Brain microvascular endothelial cell (primary cell): ENCODE measurements at regions not wholly inside any gene's neighbourhood (a gene's known extent, or its start where the extent isn't known, plus 50 kb on each side); places are given as distances from the start of the nearest gene placed in this dataset.

ENCODE experiments used
- DNase-seq: peaks from one replicate; pipeline ENCODE4 v3.0.0-alpha.2; 2020
- H3K27ac ChIP-seq: fragments of 250-450 bp; sonication (Bioruptor Pico); 2 replicates; pipeline ENCODE4 v1.5.1; 2020; ENCODE audit warnings: mild to moderate bottlenecking, moderate library complexity
- H3K27me3 ChIP-seq: fragments of 250-450 bp; sonication (Bioruptor Pico); replicated peaks from 2 replicates; pipeline ENCODE4 v1.5.1; 2020; ENCODE audit warnings: mild to moderate bottlenecking
- H3K36me3 ChIP-seq: fragments of 250-450 bp; sonication (Bioruptor Pico); replicated peaks from 2 replicates; pipeline ENCODE4 v1.5.1; 2020; ENCODE audit warnings: mild to moderate bottlenecking
- H3K4me3 ChIP-seq: 2 replicates; pipeline ENCODE4 v1.5.1; 2011; ENCODE audit warnings: low read depth, mild to moderate bottlenecking, control low read depth, low read length, moderate library complexity
- CTCF ChIP-seq: IDR thresholded peaks from 2 replicates; pipeline ENCODE4 v1.5.1; 2011; ENCODE audit warnings: low read depth, mild to moderate bottlenecking, moderate library complexity, low read length, control low read depth, inconsistent platforms; ENCODE audit errors: missing control alignments
- in situ Hi-C: cut with HindIII; loops from 2 replicates; pipeline ENCODE4 v1.10.0; 2017; ENCODE audit warnings: low sequenced_read_pairs, low pct_ligation_motif_present

- H3K27me3 ChIP-seq, result peaks cover 1% of the 10 kb centered on the region
- H3K4me3 ChIP-seq, result no peak overlapping the region
- no peaks in the 10 kb centered on the region for H3K36me3 ChIP-seq
- in situ Hi-C loops, result no loop called here
- no peak overlapping the region for H3K27ac ChIP-seq
- TF ChIP-seq CTCF, result no peak
- no peak for DNase-seq
Observed at GRCh38 chr7:106521541-106521940, 139.4 kb downstream of the CCDC71L start.

DNA sequence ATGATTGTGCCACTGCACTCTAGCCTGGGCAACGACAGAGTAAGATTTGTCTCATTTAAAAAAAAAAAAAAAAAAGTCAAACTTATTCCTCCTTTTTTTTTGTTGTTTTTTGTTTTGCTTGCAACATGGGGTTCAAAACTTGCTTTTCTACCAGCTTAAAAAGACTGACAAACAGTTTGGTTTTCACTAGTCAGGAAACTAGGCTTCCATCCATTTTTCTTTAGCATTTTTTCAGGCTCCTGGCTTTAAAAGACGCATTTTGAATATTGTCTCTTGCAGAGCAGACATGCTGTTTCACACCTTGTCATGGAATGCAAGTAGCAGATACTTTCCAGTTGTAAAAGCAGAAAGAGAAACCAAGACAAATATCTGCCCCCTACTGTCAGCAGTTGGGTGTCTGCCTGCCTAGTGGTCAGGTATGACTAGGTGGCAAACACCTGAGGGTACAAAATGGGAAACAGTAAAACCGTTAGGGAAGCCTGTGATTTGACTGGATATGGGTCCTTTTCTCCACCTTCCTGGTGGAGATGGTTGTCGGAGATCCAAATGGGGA lies 139.9 kb downstream of the CCDC71L start:
- Histone ChIP-seq H3K27me3 (peaks cover 1% of the 10 kb centered on the region), H3K4me3 (no peak overlapping the region), H3K36me3 (no peaks in the 10 kb centered on the region), H3K27ac (no peak overlapping the region)
- TF ChIP-seq CTCF, result peak; percentile 21
- no peak for DNase-seq
- in situ Hi-C loops, result no loop called here

- no peaks in the 10 kb centered on the region for H3K36me3 ChIP-seq
- no peak overlapping the region for H3K4me3 ChIP-seq
- no peak for DNase-seq
- TF ChIP-seq CTCF, result no peak
- peaks cover 1% of the 10 kb centered on the region for H3K27me3 ChIP-seq
- H3K27ac ChIP-seq, result no peak overlapping the region
- in situ Hi-C loops, result no loop called here
Observed at GRCh38 chr7:106518967-106519366, 142.0 kb downstream of the CCDC71L start.

GRCh38 chr7:106518239-106518638 lies 142.7 kb downstream of the CCDC71L start:
- H3K36me3 ChIP-seq, result no peaks in the 10 kb centered on the region
- H3K4me3 ChIP-seq, result no peak overlapping the region
- no peak for TF ChIP-seq CTCF
- H3K27ac ChIP-seq, result no peak overlapping the region
- in situ Hi-C loops, result no loop called here
- no peak for DNase-seq
- H3K27me3 ChIP-seq, result peaks cover 1% of the 10 kb centered on the region

DNA sequence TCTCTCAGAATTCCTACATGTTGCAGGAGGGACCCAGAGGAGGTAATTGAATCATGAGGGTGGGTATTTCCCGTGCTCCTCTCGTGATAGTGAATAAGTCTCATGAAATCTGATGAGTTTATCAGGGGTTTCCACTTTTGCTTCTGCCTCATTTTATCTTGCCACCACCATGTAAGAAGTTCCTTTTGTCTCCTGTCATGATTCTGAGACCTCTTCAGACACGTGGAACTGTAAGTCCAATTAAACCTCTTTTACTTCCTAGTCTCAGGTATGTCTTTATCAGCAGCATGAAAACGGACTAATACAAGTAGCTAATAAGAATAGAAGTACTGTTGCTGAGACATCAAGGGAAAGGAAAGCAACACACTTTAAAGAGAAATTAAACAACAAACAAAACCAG lies 143.4 kb downstream of the CCDC71L start:
- in situ Hi-C loops, result no loop called here
- no peak for DNase-seq

More for the DNA sequence above, 143.4 kb downstream of the CCDC71L start:
- Histone ChIP-seq H3K27me3 (peaks cover 1% of the 10 kb centered on the region), H3K4me3 (no peak overlapping the region), H3K36me3 (no peaks in the 10 kb centered on the region), H3K27ac (no peak overlapping the region)
- no peak for TF ChIP-seq CTCF
